ENCODE measurements at regions not wholly inside any gene's neighbourhood (a gene's known extent, or its start where the extent isn't known, plus 50 kb on each side); places are given as distances from the start of the nearest gene placed in this dataset.

GRCh38 chr13:61648547-61648946, 232.9 kb upstream of the PCDH20 start:
- TF ChIP-seq CTCF (IDR thresholded peaks at IDR 0.05; ENCODE audit: low read depth, low read length), result no peak
- no peak for TF ChIP-seq EZH2phosphoT487 (IDR thresholded peaks at IDR 0.05; ENCODE audit: low read depth)
